ENCODE measurements at regions not wholly inside any gene's neighbourhood (a gene's known extent, or its start where the extent isn't known, plus 50 kb on each side); places are given as distances from the start of the nearest gene placed in this dataset.

GRCh38 chr1:82946096-82946605, 1052.8 kb downstream of the TTLL7 start:
- no peak for TF ChIP-seq POLR2A (IDR thresholded peaks at IDR 0.05)
- no peak for TF ChIP-seq CTCF (IDR thresholded peaks at IDR 0.05)

All from uterus (tissue), 2 donors.